Natural killer cell (primary cell): ENCODE measurements at regions not wholly inside any gene's neighbourhood (a gene's known extent, or its start where the extent isn't known, plus 50 kb on each side); places are given as distances from the start of the nearest gene placed in this dataset.

Experiments used
- ATAC-seq, 3 donors: fragments of 150-1000 bp in 2 of 3; fragments of 200-7000 bp in 1 of 3; cut with Tn5 transposase; 1 replicate in 1 of 3; 2 replicates in 2 of 3; pipeline ENCODE4 v1.10.0; 2021; ENCODE audit warnings: mild to moderate bottlenecking in 2 of 3, moderate library complexity in 2 of 3
- DNase-seq, 2 donors: peaks; one replicate each; pipeline versions ENCODE4 v3.0.0 to v3.0.0-alpha.2; 2013 to 2021; ENCODE audit warnings: mixed read lengths in 1 of 2
- H3K27ac ChIP-seq: one replicate; pipeline ENCODE4 v1.5.1; 2013; ENCODE audit warnings: mild to moderate bottlenecking, low read length
- H3K27me3 ChIP-seq: one replicate; pipeline ENCODE4 v1.6.1; 2013; ENCODE audit warnings: low read length; ENCODE audit not compliant: control insufficient read depth, insufficient read depth
- H3K36me3 ChIP-seq: one replicate; pipeline ENCODE4 v1.6.1; 2013; ENCODE audit warnings: low read length; ENCODE audit not compliant: control insufficient read depth, insufficient read depth
- H3K4me1 ChIP-seq: one replicate; pipeline ENCODE4 v1.6.1; 2013; ENCODE audit warnings: low read length; ENCODE audit not compliant: control insufficient read depth, insufficient read depth
- H3K4me3 ChIP-seq: one replicate; pipeline ENCODE4 v1.5.1; 2013; ENCODE audit warnings: low read length
- H3K9me3 ChIP-seq: one replicate; pipeline ENCODE4 v1.6.1; 2013; ENCODE audit warnings: low read length; ENCODE audit not compliant: control insufficient read depth, insufficient read depth
- H3K27ac Mint-ChIP-seq, 2 donors: one replicate each; pipeline ENCODE4 v1.8.0; 2022; ENCODE audit warnings: mild to moderate bottlenecking in 2 of 2, mixed read lengths in 2 of 2, moderate library complexity in 1 of 2
- H3K27me3 Mint-ChIP-seq, 2 donors: one replicate each; pipeline ENCODE4 v1.8.0; 2022; ENCODE audit warnings: low read depth in 2 of 2, mixed read lengths in 2 of 2
- H3K36me3 Mint-ChIP-seq: one replicate; pipeline ENCODE4 v1.8.0; 2022; ENCODE audit warnings: mixed read lengths
- H3K4me1 Mint-ChIP-seq, 2 donors: one replicate each; pipeline ENCODE4 v1.8.0; 2022; ENCODE audit warnings: mixed read lengths in 2 of 2
- H3K4me3 Mint-ChIP-seq: one replicate; pipeline ENCODE4 v1.8.0; 2022; ENCODE audit warnings: mild to moderate bottlenecking, moderate library complexity, mixed read lengths
- H3K9me3 Mint-ChIP-seq, 2 donors: one replicate each; pipeline ENCODE4 v1.8.0; 2022; ENCODE audit warnings: mixed read lengths in 2 of 2
- CTCF ChIP-seq: fragments of 200-600 bp; IDR thresholded peaks from one replicate; pipeline ENCODE4 v1.8.0; 2022; ENCODE audit warnings: antibody characterized with exemption
- WGBS: methylation state at CpG from one replicate; pipeline ENCODE4 v1.1.7; 2013; ENCODE audit warnings: missing lambda C conversion rate; ENCODE audit not compliant: insufficient coverage; 5-methylcytosine and 5-hydroxymethylcytosine counted together
- intact Hi-C: fragments of 100-400 bp; cut with micrococcal nuclease; formaldehyde crosslinking; loops from one replicate; pipeline ENCODE4 v1.14.2; 2022

GRCh38 chr7:98520356-98520951 is 96.6 kb upstream of the NPTX2 start:
- ATAC-seq (no peak), DNase-seq (no peak)
- intact Hi-C loops: no loop called here
- no peak overlapping the region for H3K27ac Mint-ChIP-seq
- Histone ChIP-seq H3K4me1 (no peaks in the 10 kb centered on the region), H3K36me3 (no peaks in the 10 kb centered on the region), H3K9me3 (no peaks in the 10 kb centered on the region), H3K27ac (no peak overlapping the region), H3K4me3 (no peak overlapping the region), H3K27me3 (no peaks in the 10 kb centered on the region)
- H3K36me3 Mint-ChIP-seq: no peaks in the 10 kb centered on the region
- H3K4me1 Mint-ChIP-seq: no peaks in the 10 kb centered on the region
- WGBS: 93% methylated on average over 9 of the region's 10 CpGs
- no peaks in the 10 kb centered on the region for H3K27me3 Mint-ChIP-seq
- TF ChIP-seq CTCF: no peak
- no peaks in the 10 kb centered on the region for H3K9me3 Mint-ChIP-seq
- H3K4me3 Mint-ChIP-seq: no peak overlapping the region

GRCh38 chr7:98518159-98518947 is 98.7 kb upstream of the NPTX2 start:
- no peak for TF ChIP-seq CTCF
- Mint-ChIP-seq H3K36me3 (no peaks in the 10 kb centered on the region), H3K4me1 (no peaks in the 10 kb centered on the region), H3K27me3 (no peaks in the 10 kb centered on the region), H3K27ac (no peak overlapping the region), H3K9me3 (no peaks in the 10 kb centered on the region), H3K4me3 (no peak overlapping the region)
- Histone ChIP-seq H3K27me3 (no peaks in the 10 kb centered on the region), H3K9me3 (no peaks in the 10 kb centered on the region), H3K36me3 (no peaks in the 10 kb centered on the region), H3K27ac (no peak overlapping the region), H3K4me3 (no peak overlapping the region), H3K4me1 (no peaks in the 10 kb centered on the region)
- intact Hi-C loops: no loop called here
- no peak for DNase-seq
- ATAC-seq: no peak
- WGBS: 86% methylated on average over 25 of the region's 25 CpGs

GRCh38 chr7:98515201-98515600 is 101.9 kb upstream of the NPTX2 start:
- 95% methylated on average over 3 of the region's 4 CpGs for WGBS
- no peaks in the 10 kb centered on the region for H3K36me3 ChIP-seq
- H3K27me3 ChIP-seq: no peaks in the 10 kb centered on the region
- no peak overlapping the region for H3K27ac Mint-ChIP-seq
- no peak for DNase-seq
- no peaks in the 10 kb centered on the region for H3K9me3 Mint-ChIP-seq
- TF ChIP-seq CTCF: no peak
- H3K36me3 Mint-ChIP-seq: no peaks in the 10 kb centered on the region
- H3K4me3 ChIP-seq: no peak overlapping the region
- no peaks in the 10 kb centered on the region for H3K4me1 ChIP-seq
- H3K4me3 Mint-ChIP-seq: no peak overlapping the region
- no peak overlapping the region for H3K27ac ChIP-seq
- H3K9me3 ChIP-seq: no peaks in the 10 kb centered on the region
- intact Hi-C loops: no loop called here
- peaks cover 0 to 5% of the 10 kb centered on the region in 2 donors for H3K27me3 Mint-ChIP-seq
- no peak for ATAC-seq
- no peaks in the 10 kb centered on the region for H3K4me1 Mint-ChIP-seq
